NCI-H1417 (cell line): ENCODE measurements at regions not wholly inside any gene's neighbourhood (a gene's known extent, or its start where the extent isn't known, plus 50 kb on each side); places are given as distances from the start of the nearest gene placed in this dataset.
A peak's percentile ranks its signal among the peaks of the same experiment; 100 is the strongest.
"Not testable (repeated sequence)": the region's sequence is repeated elsewhere in the genome, so short reads cannot be mapped to it uniquely, and the experiment has no call there.

ENCODE experiments used
- DNase-seq, 3 experiments: peaks; one replicate each; lab custom pipeline; 2025; lab: John Stamatoyannopoulos, UW

GRCh38 chr4:114087596-114088230 is 108.3 kb upstream of the ARSJ start:
- DNase-seq = no peak

DNA sequence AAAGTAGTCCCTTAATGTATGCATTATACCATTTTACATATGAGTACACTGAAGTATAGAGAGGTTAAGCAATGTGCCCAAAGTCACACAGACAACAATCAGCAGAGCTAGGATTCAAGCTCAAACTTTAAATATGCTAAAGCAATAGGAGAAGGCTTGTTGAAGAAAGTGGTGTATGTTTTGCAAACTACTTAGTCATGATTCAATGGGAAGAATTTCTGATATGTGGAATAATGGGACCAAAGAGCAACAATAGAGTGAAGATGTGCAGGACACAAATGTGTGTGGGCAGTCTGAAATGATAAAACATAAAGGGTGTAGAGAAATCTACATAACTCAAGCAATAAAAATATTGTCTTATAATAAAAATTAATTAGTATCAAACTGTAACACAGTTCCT is 109.0 kb upstream of the ARSJ start:
- DNase-seq = no peak

- DNase-seq = no peak
These were observed 112.1 kb upstream of the ARSJ start for GRCh38 chr4:114091546-114091945.

- no peak for DNase-seq
These were observed 113.8 kb upstream of the ARSJ start for GRCh38 chr4:114093221-114093715.

DNA sequence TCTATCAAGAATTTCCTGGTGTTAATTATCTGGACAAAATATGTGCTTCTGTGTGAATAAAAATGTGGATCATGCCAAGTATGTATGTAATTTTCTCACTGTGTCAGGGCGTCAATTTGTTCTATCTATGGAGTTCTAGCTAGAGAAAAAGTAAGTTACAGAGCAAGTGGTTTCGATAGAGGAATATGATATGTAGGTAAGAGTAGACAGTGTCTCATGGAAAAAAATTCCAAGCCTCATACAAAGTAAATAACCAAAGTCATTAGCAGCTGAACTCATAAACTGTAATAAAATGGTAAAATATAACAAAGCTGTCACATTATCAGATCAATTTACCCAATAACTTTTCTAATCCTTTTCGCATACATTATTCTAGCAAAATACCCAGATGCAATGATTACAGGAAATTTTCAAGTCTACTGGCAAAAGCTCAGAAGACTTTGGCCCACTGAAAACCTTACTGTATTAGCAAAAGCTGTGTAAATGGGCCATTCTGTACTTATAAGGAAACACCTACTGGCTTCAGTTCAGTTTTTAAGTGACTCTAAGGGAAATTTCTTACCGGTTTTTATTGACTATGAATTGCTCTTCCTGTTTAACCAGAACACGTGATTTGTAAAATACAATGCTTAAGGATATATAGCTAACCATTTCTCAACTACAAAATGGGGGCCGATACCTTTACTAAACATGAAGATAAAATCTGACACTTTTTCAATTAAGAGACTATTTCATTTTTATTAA is 121.0 kb upstream of the ARSJ start:
- no peak for DNase-seq

- DNase-seq = no peak
These were observed 124.5 kb upstream of the ARSJ start for GRCh38 chr4:114103908-114104307.

- DNase-seq = peak in 1 of 3 experiments; percentile 14
These were observed 129.4 kb upstream of the ARSJ start for GRCh38 chr4:114108869-114109268.

DNA sequence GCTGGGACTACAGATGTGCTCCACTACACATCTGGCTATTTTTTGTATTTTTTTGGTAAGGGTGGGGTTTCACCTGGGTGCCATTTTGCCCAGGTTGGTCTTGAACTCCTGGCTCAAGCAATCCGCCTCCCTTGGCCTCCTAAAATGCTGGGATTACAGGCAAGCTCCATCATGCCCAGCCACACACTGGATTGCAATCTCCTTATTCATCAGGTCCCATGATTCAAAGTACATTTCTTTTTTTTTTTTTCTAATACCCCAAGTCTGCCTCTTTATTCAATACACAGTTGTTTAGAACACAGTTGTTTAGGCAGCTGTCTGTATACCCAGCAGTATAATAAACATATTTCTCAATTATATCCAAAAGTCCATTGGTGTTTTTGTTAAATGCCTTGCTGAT is 130.3 kb upstream of the ARSJ start:
- DNase-seq = no peak

DNA sequence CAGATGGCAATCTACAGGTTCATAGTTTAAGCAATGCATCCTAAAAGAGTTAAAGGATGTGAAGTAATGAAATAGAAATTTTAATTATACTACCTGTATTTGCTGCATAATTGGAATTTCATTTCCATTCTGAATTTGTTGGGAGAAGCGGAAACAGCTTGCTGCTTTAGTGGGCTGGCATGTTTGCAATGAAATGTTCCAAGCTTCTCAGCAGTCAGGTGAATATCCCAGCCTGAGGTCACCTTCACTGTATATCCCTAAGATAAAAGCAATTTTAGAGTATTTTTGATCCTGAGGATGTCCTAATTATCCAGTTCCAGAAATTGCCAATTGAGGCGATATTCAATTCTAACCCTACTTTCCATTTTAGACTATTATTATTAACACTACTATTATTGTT is 136.1 kb upstream of the ARSJ start:
- no peak for DNase-seq

- DNase-seq = peak in 2 of 3 experiments; percentile 29 to 43
These were observed 137.4 kb upstream of the ARSJ start for GRCh38 chr4:114116861-114117260.

DNA sequence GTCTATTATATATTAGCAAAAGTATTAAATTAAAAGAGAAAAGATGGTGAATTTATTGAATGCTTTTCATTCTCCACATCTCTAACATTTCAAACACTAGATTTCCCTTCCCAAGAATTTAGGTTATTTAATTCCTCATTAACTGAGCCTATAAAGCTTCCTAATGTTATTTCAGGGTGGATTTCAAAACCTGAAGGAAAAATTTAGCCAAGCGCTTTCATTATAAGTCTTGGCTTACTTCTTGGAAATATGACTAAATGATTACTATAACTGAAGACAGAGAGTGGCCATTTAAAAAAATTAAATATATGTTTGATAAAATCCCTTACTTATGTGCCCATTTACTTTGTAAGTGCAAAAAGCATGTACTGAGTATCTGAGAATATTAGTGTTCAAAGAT is 141.8 kb upstream of the ARSJ start:
- DNase-seq = no peak

DNA sequence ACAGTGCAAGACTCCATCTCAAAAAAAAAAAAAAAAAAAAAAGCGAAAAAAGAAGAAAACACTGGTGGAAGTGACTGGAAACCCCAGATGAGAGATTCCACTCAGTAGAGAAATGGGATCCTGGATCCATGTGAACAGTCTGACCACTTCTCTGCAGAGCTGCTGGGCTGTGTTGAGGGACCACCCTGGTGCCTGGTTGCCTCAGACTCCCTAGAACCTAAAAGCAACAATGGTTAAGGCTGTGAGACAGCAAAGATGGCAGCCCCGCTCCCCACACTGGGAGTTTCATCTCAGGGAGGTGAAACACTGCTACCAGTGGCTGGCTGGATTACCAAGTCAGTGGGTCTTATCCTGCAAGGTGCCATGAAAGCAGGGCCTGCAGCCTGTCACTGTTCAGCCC is 152.8 kb upstream of the ARSJ start:
- no peak for DNase-seq

DNA sequence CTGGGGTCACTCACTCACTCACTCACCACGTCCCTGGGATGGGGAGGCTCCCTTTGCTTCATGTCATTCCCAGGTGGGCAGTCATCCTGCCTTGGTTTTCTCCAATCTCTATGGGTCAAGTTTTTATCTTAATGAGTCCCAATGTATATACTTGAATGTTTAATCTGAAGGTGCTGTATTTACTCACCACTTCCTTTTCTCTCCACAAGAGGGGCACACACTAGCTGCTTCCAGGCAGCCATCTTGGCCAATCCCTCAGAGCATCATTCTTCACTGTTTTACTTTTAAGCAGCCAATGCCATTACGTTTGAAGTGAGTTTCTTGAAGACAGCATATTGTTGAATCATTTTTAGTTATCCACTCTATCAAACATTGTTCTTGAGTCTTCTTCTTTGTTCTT is 153.4 kb upstream of the ARSJ start:
- DNase-seq = peak in 1 of 3 experiments; percentile 17

DNA sequence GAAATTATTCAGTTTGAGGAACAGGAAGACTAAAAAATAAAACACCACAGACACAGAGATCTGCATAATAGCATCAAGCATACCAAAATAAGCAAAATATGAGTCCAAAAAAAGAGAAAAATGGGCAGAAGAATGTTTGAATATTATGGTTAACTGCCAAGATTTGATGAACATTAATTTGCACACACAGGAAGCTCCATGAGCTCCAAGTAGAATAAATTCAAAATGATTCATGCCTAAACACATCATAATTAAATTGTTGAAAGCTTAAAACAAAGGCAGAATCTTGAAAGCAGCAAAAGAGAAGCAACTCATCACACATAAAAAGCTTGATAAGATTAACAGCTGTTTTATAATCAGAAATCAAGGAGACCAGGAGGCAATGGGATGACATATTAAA is 156.6 kb upstream of the ARSJ start:
- no peak for DNase-seq

- DNase-seq = no peak
These were observed 158.5 kb upstream of the ARSJ start for GRCh38 chr4:114137984-114138383.

DNA sequence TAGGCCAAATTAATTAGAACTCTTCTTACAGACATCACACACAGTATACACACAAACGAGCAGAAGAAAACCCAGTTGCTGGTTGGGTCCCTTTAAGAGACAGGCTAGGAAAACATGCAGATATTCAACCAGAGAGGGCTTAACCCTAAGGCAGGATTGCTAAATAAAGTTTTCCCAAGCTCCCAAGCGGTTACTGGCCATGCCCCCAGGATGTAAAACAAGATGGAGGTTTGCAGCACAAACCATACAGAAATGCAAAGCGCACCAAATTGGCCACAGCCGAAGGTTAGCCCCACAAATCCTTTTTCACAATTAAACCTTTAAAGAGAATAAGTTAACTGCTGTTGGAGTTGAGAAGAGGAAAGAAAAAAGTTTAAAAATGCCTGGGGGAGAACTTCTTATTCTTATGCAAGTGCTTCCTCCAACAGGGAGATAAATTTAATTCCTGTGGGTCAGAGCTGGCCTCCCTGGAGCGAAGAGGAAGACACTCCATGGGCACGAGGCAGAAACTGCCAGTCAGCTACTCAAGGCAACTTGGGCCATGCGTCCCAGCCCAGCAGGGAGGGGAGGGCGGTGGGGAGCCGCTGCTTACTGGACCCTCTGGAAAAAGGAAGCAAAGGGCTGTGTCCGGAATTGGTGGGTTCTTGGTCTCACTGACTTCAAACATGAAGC is 167.6 kb upstream of the ARSJ start:
- DNase-seq = no peak

GRCh38 chr4:114147619-114148208 is 168.3 kb upstream of the ARSJ start:
- DNase-seq = not testable (repeated sequence)

DNA sequence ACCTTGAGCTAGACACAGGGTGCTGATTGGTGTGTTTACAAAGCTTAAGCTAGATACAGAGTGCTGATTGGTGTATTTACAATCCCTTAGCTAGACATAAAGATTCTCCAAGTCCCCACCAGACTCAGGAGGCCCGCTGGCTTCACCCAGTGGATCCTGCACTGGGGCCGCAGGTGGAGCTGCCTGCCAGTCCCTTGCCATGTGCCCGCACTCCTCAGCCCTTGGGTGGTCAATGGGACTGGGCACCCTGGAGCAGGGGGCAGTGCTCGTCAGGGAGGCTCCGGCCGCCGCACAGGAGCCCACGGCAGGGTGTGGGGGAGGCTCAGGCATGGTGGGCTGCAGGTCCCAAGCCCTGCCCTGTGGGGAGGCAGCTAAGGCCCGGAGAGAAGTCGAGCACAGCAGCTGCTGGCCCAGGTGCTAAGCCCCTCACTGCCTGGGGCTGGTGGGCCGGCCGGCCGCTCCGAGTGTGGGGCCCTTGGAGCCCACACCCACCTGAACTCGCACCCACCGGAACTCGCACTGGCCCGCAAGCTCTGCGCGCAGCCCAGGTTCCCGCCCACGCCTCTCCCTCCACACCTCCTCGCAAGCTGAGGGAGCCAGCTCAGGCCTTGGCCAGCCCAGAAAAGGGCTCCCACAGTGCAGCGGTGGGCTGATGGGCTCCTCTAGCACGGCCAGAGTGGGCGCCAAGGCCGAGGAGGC is 169.1 kb upstream of the ARSJ start:
- not testable (repeated sequence) for DNase-seq

DNA sequence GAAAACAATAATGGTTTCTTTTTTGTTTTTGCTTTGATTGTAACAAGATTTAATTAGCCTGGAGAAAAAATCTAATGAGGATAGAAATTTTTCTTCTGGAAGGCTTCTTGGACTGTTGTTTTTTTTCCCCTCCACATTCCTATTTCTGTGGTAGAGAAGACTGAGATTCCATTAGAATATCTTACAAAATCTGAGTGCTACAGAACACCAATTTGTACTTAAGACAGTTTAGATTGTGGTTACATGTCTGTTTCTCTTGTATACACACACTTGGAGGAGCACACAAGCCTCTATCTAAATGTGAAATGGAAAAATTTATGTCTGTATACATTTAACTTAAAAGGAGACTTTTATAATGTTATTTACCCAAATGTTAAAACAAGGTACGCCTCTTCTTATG is 176.9 kb upstream of the ARSJ start:
- no peak for DNase-seq

DNA sequence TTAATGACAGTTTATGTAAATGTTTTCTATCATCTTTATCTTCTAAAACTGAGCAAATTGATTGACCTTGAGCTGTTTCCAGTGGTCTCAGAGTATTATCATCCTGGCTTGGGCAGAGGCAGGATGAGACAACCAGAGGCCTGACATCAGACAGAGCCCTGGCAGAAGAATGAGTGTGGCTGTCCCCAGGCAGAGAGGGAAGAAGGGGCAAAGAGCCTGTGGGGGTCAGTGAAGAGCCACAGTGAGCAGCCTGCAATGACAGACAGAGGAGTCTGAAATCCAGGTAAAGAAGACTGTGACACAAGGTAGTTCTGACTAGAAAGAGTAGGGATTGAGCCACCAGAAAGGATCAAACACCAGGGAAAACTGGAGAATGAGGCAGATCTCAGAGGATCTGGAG is 182.4 kb upstream of the ARSJ start:
- DNase-seq = no peak

- no peak for DNase-seq
These were observed 183.6 kb upstream of the ARSJ start for GRCh38 chr4:114163051-114163450.

DNA sequence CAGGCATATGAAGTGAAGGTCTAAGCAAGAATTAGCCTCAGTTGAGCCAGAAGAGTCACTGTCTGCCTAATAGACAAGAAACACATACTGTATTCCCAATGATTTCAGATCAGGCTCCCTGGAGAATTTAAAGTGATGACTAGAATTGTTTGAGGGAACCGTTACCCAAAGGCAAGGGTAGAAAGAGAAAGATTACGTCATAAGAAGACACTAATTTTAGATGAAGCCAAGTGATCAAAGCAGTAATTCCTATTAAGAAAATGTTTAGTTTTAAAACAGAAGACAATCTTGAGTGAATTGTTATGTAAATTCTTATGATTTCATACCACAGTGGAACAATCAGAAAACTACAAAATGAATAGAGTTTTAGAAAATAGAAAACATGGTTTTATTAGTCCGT is 194.5 kb upstream of the ARSJ start:
- DNase-seq = no peak
